ENCODE measurements at regions not wholly inside any gene's neighbourhood (a gene's known extent, or its start where the extent isn't known, plus 50 kb on each side); places are given as distances from the start of the nearest gene placed in this dataset.
"Not testable (repeated sequence)": the region's sequence is repeated elsewhere in the genome, so short reads cannot be mapped to it uniquely, and the experiment has no call there.

- DNase-seq (ENCODE audit: low read depth, low spot score), result no peak
Measured at GRCh38 chr5:28421141-28421540, 1382.8 kb upstream of the CDH9 start.

- DNase-seq (ENCODE audit: low read depth, low spot score), result no peak
Measured at GRCh38 chr5:28415791-28416443, 1377.5 kb upstream of the CDH9 start.

- DNase-seq (ENCODE audit: low read depth, low spot score), result no peak
Measured at GRCh38 chr5:28414619-28415018, 1376.2 kb upstream of the CDH9 start.

- no peak for DNase-seq (ENCODE audit: low read depth, low spot score)
Measured at GRCh38 chr5:28408651-28409050, 1370.3 kb upstream of the CDH9 start.

- no peak for DNase-seq (ENCODE audit: low read depth, low spot score)
Measured at GRCh38 chr5:28408186-28408585, 1369.8 kb upstream of the CDH9 start.

GRCh38 chr5:28404363-28405071 lies 1366.1 kb upstream of the CDH9 start:
- DNase-seq (ENCODE audit: low read depth, low spot score), result no peak

- DNase-seq (ENCODE audit: low read depth, low spot score), result peak; percentile 57
Measured at GRCh38 chr5:28403846-28404245, 1365.5 kb upstream of the CDH9 start.

GRCh38 chr5:28402590-28403301 lies 1364.4 kb upstream of the CDH9 start:
- DNase-seq (ENCODE audit: low read depth, low spot score), result no peak

- no peak for DNase-seq (ENCODE audit: low read depth, low spot score)
Measured at GRCh38 chr5:28400076-28400475, 1361.7 kb upstream of the CDH9 start.

- no peak for DNase-seq (ENCODE audit: low read depth, low spot score)
Measured at GRCh38 chr5:28399211-28399610, 1360.8 kb upstream of the CDH9 start.

GRCh38 chr5:28398185-28398584 lies 1359.8 kb upstream of the CDH9 start:
- DNase-seq (ENCODE audit: low read depth, low spot score), result no peak

GRCh38 chr5:28397502-28397941 lies 1359.1 kb upstream of the CDH9 start:
- DNase-seq (ENCODE audit: low read depth, low spot score), result peak; percentile 75

GRCh38 chr5:28391277-28391676 lies 1352.9 kb upstream of the CDH9 start:
- no peak for DNase-seq (ENCODE audit: low read depth, low spot score)

GRCh38 chr5:28390341-28390740 lies 1352.0 kb upstream of the CDH9 start:
- no peak for DNase-seq (ENCODE audit: low read depth, low spot score)

GRCh38 chr5:28389727-28390126 lies 1351.3 kb upstream of the CDH9 start:
- not testable (repeated sequence) for DNase-seq (ENCODE audit: low read depth, low spot score)

GRCh38 chr5:28388428-28388827 lies 1350.0 kb upstream of the CDH9 start:
- no peak for DNase-seq (ENCODE audit: low read depth, low spot score)

- DNase-seq (ENCODE audit: low read depth, low spot score), result no peak
Measured at GRCh38 chr5:28386712-28387111, 1348.3 kb upstream of the CDH9 start.

GRCh38 chr5:28380167-28380566 lies 1341.8 kb upstream of the CDH9 start:
- no peak for DNase-seq (ENCODE audit: low read depth, low spot score)

- peak; percentile 20 for DNase-seq (ENCODE audit: low read depth, low spot score)
Measured at GRCh38 chr5:28374492-28374967, 1336.1 kb upstream of the CDH9 start.

- DNase-seq (ENCODE audit: low read depth, low spot score), result no peak
Measured at GRCh38 chr5:28370896-28371295, 1332.5 kb upstream of the CDH9 start.

GRCh38 chr5:28369418-28369817 lies 1331.0 kb upstream of the CDH9 start:
- no peak for DNase-seq (ENCODE audit: low read depth, low spot score)

- DNase-seq (ENCODE audit: low read depth, low spot score), result no peak
Measured at GRCh38 chr5:28355831-28356230, 1317.4 kb upstream of the CDH9 start.

GRCh38 chr5:28346696-28347095 lies 1308.3 kb upstream of the CDH9 start:
- no peak for DNase-seq (ENCODE audit: low read depth, low spot score)
